H9 (cell line): ENCODE measurements at regions not wholly inside any gene's neighbourhood (a gene's known extent, or its start where the extent isn't known, plus 50 kb on each side); places are given as distances from the start of the nearest gene placed in this dataset.
"Not testable (repeated sequence)": the region's sequence is repeated elsewhere in the genome, so short reads cannot be mapped to it uniquely, and the experiment has no call there.

Source experiments
- DNase-seq: peaks from one replicate; pipeline ENCODE4 v3.0.0-alpha.2; 2017
- H2AFZ ChIP-seq: one replicate; pipeline ENCODE4 v1.6.1; 2013; ENCODE audit warnings: mild to moderate bottlenecking, low read length, control low read depth, moderate library complexity
- H2AK5ac ChIP-seq: 2 replicates; pipeline ENCODE4 v1.6.1; 2013; ENCODE audit warnings: low read length, control low read depth, mixed read lengths; ENCODE audit not compliant: insufficient read length
- H2BK120ac ChIP-seq: one replicate; pipeline ENCODE4 v1.6.1; 2013; ENCODE audit warnings: low read depth, mild to moderate bottlenecking, low read length, control low read depth, inconsistent platforms; ENCODE audit not compliant: poor library complexity, severe bottlenecking
- H2BK12ac ChIP-seq: 2 replicates; pipeline ENCODE4 v1.6.1; 2013; ENCODE audit warnings: low read length, control low read depth, mixed read lengths, low read depth; ENCODE audit not compliant: insufficient read length
- H2BK15ac ChIP-seq: 2 replicates; pipeline ENCODE4 v1.6.1; 2013; ENCODE audit warnings: low read depth, low read length, control low read depth
- H2BK20ac ChIP-seq: one replicate; pipeline ENCODE4 v1.6.1; 2013; ENCODE audit warnings: low read depth, mild to moderate bottlenecking, low read length, control low read depth, inconsistent platforms; ENCODE audit not compliant: poor library complexity, severe bottlenecking
- H2BK5ac ChIP-seq: 2 replicates; pipeline ENCODE4 v1.6.1; 2013; ENCODE audit warnings: low read length, control low read depth, mixed read lengths; ENCODE audit not compliant: insufficient read length
- H3K14ac ChIP-seq: 2 replicates; pipeline ENCODE4 v1.6.1; 2013; ENCODE audit warnings: low read length, control low read depth; ENCODE audit not compliant: insufficient read depth
- H3K18ac ChIP-seq: 2 replicates; pipeline ENCODE4 v1.6.1; 2013; ENCODE audit warnings: low read depth, mild to moderate bottlenecking, mixed read lengths, low read length, control low read depth; ENCODE audit not compliant: insufficient read length
- H3K23ac ChIP-seq: 2 replicates; pipeline ENCODE4 v1.6.1; 2013; ENCODE audit warnings: low read length, control low read depth, mixed read lengths, low read depth; ENCODE audit not compliant: insufficient read length
- H3K23me2 ChIP-seq: 2 replicates; pipeline ENCODE4 v1.6.1; 2013; ENCODE audit warnings: low read depth, mild to moderate bottlenecking, mixed read lengths, low read length, control low read depth; ENCODE audit not compliant: insufficient read length, poor library complexity, severe bottlenecking
- H3K27ac ChIP-seq: 2 replicates; pipeline ENCODE4 v1.5.1; 2013; ENCODE audit warnings: low read length, control low read depth, mixed read lengths, low read depth; ENCODE audit not compliant: insufficient read length
- H3K27me3 ChIP-seq: 2 replicates; pipeline ENCODE4 v1.6.1; 2013; ENCODE audit warnings: low read length, control low read depth, inconsistent platforms; ENCODE audit not compliant: insufficient read depth
- H3K4ac ChIP-seq: 2 replicates; pipeline ENCODE4 v1.6.1; 2013; ENCODE audit warnings: low read depth, mild to moderate bottlenecking, control low read depth, inconsistent platforms, low read length, moderate library complexity
- H3K4me1 ChIP-seq: 2 replicates; pipeline ENCODE4 v1.6.1; 2013; ENCODE audit warnings: low read length, control low read depth, inconsistent platforms; ENCODE audit not compliant: insufficient read depth
- H3K4me2 ChIP-seq: 2 replicates; pipeline ENCODE4 v1.6.1; 2013; ENCODE audit warnings: low read length, control low read depth, mixed read lengths; ENCODE audit not compliant: insufficient read length, insufficient read depth
- H3K56ac ChIP-seq: 2 replicates; pipeline ENCODE4 v1.6.1; 2013; ENCODE audit warnings: low read depth, mild to moderate bottlenecking, mixed read lengths, low read length, control low read depth; ENCODE audit not compliant: insufficient read length
- H3K79me1 ChIP-seq: 2 replicates; pipeline ENCODE4 v1.6.1; 2013; ENCODE audit warnings: low read depth, mild to moderate bottlenecking, moderate library complexity, low read length, control low read depth, inconsistent platforms; ENCODE audit not compliant: insufficient read depth, poor library complexity, severe bottlenecking
- H3K79me2 ChIP-seq: 2 replicates; pipeline ENCODE4 v1.6.1; 2013; ENCODE audit warnings: low read length, control low read depth, inconsistent platforms; ENCODE audit not compliant: insufficient read depth
- H3K9ac ChIP-seq: 2 replicates; pipeline ENCODE4 v1.6.1; 2013; ENCODE audit warnings: low read length, control low read depth, mixed read lengths; ENCODE audit not compliant: insufficient read length; ENCODE audit errors: extremely low read depth
- H3K9me3 ChIP-seq: one replicate; pipeline ENCODE4 v1.6.1; 2013; ENCODE audit warnings: low read depth, low read length, inconsistent platforms; ENCODE audit not compliant: control insufficient read depth
- H3T11ph ChIP-seq: one replicate; pipeline ENCODE4 v1.6.1; 2013; ENCODE audit warnings: mild to moderate bottlenecking, low read length, control low read depth, inconsistent platforms
- H4K20me1 ChIP-seq: one replicate; pipeline ENCODE4 v1.6.1; 2013; ENCODE audit not compliant: control insufficient read depth, insufficient read length, insufficient read depth
- H4K5ac ChIP-seq: 2 replicates; pipeline ENCODE4 v1.6.1; 2013; ENCODE audit warnings: low read depth, mild to moderate bottlenecking, mixed read lengths, low read length, control low read depth; ENCODE audit not compliant: insufficient read length
- H4K8ac ChIP-seq: replicated peaks from 2 replicates; pipeline ENCODE4 v1.6.1; 2013; ENCODE audit warnings: low read length, control low read depth, mixed read lengths, low read depth; ENCODE audit not compliant: insufficient read length
- H4K91ac ChIP-seq: 2 replicates; pipeline ENCODE4 v1.6.1; 2013; ENCODE audit warnings: low read depth, mild to moderate bottlenecking, moderate library complexity, mixed read lengths, low read length, control low read depth; ENCODE audit not compliant: insufficient read length
- H3K27ac Mint-ChIP-seq, 3 experiments: 2 replicates in 2 of 3; 3 replicates in 1 of 3; pipeline ENCODE4 v1.8.0; 2020 to 2021; ENCODE audit warnings: mixed read lengths in 3 of 3, mild to moderate bottlenecking in 1 of 3, moderate library complexity in 1 of 3
- H3K27me3 Mint-ChIP-seq: 2 replicates; pipeline ENCODE4 v1.8.0; 2021; ENCODE audit warnings: low read depth, mild to moderate bottlenecking, moderate library complexity, mixed read lengths
- H3K36me3 Mint-ChIP-seq, 3 experiments: 2 replicates in 2 of 3; 3 replicates in 1 of 3; pipeline ENCODE4 v1.8.0; 2020 to 2021; ENCODE audit warnings: low read depth in 3 of 3, mixed read lengths in 3 of 3; ENCODE audit not compliant: insufficient read depth in 1 of 3
- H3K4me1 Mint-ChIP-seq, 2 experiments: 2 replicates each; pipeline ENCODE4 v1.8.0; 2020; ENCODE audit warnings: mixed read lengths in 2 of 2
- H3K4me3 Mint-ChIP-seq, 2 experiments: 2 replicates in 1 of 2; 3 replicates in 1 of 2; pipeline ENCODE4 v1.8.0; 2020 to 2021; ENCODE audit warnings: mild to moderate bottlenecking in 2 of 2, mixed read lengths in 2 of 2, moderate library complexity in 1 of 2
- H3K9me3 Mint-ChIP-seq, 2 experiments: 2 replicates in 1 of 2; 3 replicates in 1 of 2; pipeline ENCODE4 v1.8.0; 2020; ENCODE audit warnings: mild to moderate bottlenecking in 2 of 2, mixed read lengths in 2 of 2, moderate library complexity in 1 of 2
- WGBS: extraction: QIAGEN DNeasy Blood & Tissue Kit; methylation state at CpG from one replicate; pipeline ENCODE4 v1.1.7; 2013; ENCODE audit warnings: missing lambda C conversion rate, low lambda C conversion rate, mixed read lengths; ENCODE audit not compliant: insufficient read length; ENCODE audit errors: extremely low coverage; 5-methylcytosine and 5-hydroxymethylcytosine counted together

GRCh38 chr7:65549589-65550443, 176.2 kb downstream of the ZNF92 start:
- not testable (repeated sequence) for H3T11ph ChIP-seq, H3K27ac Mint-ChIP-seq, H2BK120ac ChIP-seq, H3K14ac ChIP-seq, H2BK12ac ChIP-seq, H2BK20ac ChIP-seq, H3K79me1 ChIP-seq, H4K20me1 ChIP-seq, H3K9me3 Mint-ChIP-seq, H3K18ac ChIP-seq, H3K27me3 ChIP-seq, H4K91ac ChIP-seq, H2BK5ac ChIP-seq, H3K4me1 Mint-ChIP-seq, H3K9me3 ChIP-seq, DNase-seq, H2AK5ac ChIP-seq, H3K4ac ChIP-seq, H3K79me2 ChIP-seq, H3K23ac ChIP-seq, H3K4me2 ChIP-seq, H2BK15ac ChIP-seq, H3K9ac ChIP-seq, H4K8ac ChIP-seq, H4K5ac ChIP-seq, H3K23me2 ChIP-seq, H3K27ac ChIP-seq, H3K56ac ChIP-seq, H3K36me3 Mint-ChIP-seq, H3K4me3 Mint-ChIP-seq, H3K4me1 ChIP-seq, H2AFZ ChIP-seq, H3K27me3 Mint-ChIP-seq
- WGBS, result no CpG with 5 or more reads among the region's 2 CpGs

GRCh38 chr7:65550444-65550809, 176.8 kb downstream of the ZNF92 start:
- H3K79me1 ChIP-seq, H3K27me3 Mint-ChIP-seq, H3K4me2 ChIP-seq, H3K4me3 Mint-ChIP-seq, H3K27ac ChIP-seq, H4K20me1 ChIP-seq, H3K79me2 ChIP-seq, H3T11ph ChIP-seq, H3K9me3 ChIP-seq, H4K8ac ChIP-seq, H3K18ac ChIP-seq, H3K56ac ChIP-seq, H3K23ac ChIP-seq, DNase-seq, H2BK120ac ChIP-seq, H2AK5ac ChIP-seq, H3K9me3 Mint-ChIP-seq, H3K14ac ChIP-seq, H3K4ac ChIP-seq, H2BK20ac ChIP-seq, H3K4me1 Mint-ChIP-seq, H2BK5ac ChIP-seq, H2BK15ac ChIP-seq, H2AFZ ChIP-seq, H4K91ac ChIP-seq, H2BK12ac ChIP-seq, H4K5ac ChIP-seq, H3K4me1 ChIP-seq, H3K9ac ChIP-seq, H3K23me2 ChIP-seq, H3K27ac Mint-ChIP-seq, H3K36me3 Mint-ChIP-seq, H3K27me3 ChIP-seq: not testable (repeated sequence)
